CD4-positive, alpha-beta memory T cell (primary cell): ENCODE measurements at regions not wholly inside any gene's neighbourhood (a gene's known extent, or its start where the extent isn't known, plus 50 kb on each side); places are given as distances from the start of the nearest gene placed in this dataset.
A peak's percentile ranks its signal among the peaks of the same experiment; 100 is the strongest.
"Not testable (repeated sequence)": the region's sequence is repeated elsewhere in the genome, so short reads cannot be mapped to it uniquely, and the experiment has no call there.

ENCODE experiments used
- CTCF ChIA-PET: fragments of 350-600 bp; sonication (Branson Sonifier 250); formaldehyde crosslinking; loops from one replicate; lab custom pipeline; 2021; ENCODE audit warnings: inconsistent platforms; ENCODE audit not compliant: partially characterized antibody; lab: Charles Lee
- POLR2A ChIA-PET: fragments of 350-600 bp; sonication (Branson Sonifier 250); formaldehyde crosslinking; loops from one replicate; lab custom pipeline; 2021; ENCODE audit not compliant: partially characterized antibody; lab: Charles Lee
- DNase-seq, 5 donors: peaks; one replicate each; pipeline versions ENCODE4 v3.0.0 to v3.0.0-alpha.2; 2020 to 2022; ENCODE audit warnings: mixed read lengths in 1 of 5
- H3K27ac ChIP-seq: one replicate; pipeline ENCODE4 v1.7.0; 2013; ENCODE audit warnings: low read depth, low read length
- H3K27me3 ChIP-seq: 2 replicates; pipeline ENCODE4 v1.7.0; 2013; ENCODE audit warnings: mild to moderate bottlenecking, low read length, moderate library complexity; ENCODE audit not compliant: insufficient read depth
- H3K36me3 ChIP-seq: 2 replicates; pipeline ENCODE4 v1.7.0; 2013; ENCODE audit warnings: mild to moderate bottlenecking, low read length, moderate library complexity; ENCODE audit not compliant: insufficient read depth
- H3K4me1 ChIP-seq: 2 replicates; pipeline ENCODE4 v1.7.0; 2013; ENCODE audit warnings: mild to moderate bottlenecking, low read length, moderate library complexity; ENCODE audit not compliant: insufficient read depth
- H3K4me3 ChIP-seq, 2 donors: one replicate each; pipeline ENCODE4 v1.7.0; 2013; ENCODE audit warnings: low read length in 2 of 2, mild to moderate bottlenecking in 1 of 2
- H3K9me3 ChIP-seq, 2 donors: one replicate each; pipeline ENCODE4 v1.7.0; 2013; ENCODE audit warnings: low read length in 2 of 2, control low read depth in 1 of 2; ENCODE audit not compliant: control insufficient read depth in 1 of 2
- H3K27ac Mint-ChIP-seq, 7 donors: one replicate each; pipeline ENCODE4 v1.8.0; 2020 to 2021; ENCODE audit warnings: mixed read lengths in 7 of 7, mild to moderate bottlenecking in 6 of 7, inconsistent platforms in 3 of 7, moderate library complexity in 3 of 7
- H3K27me3 Mint-ChIP-seq, 2 donors: one replicate each; pipeline ENCODE4 v1.8.0; 2020 to 2021; ENCODE audit warnings: mixed read lengths in 2 of 2
- H3K36me3 Mint-ChIP-seq, 2 donors: one replicate each; pipeline ENCODE4 v1.8.0; 2020 to 2021; ENCODE audit warnings: mixed read lengths in 2 of 2, inconsistent platforms in 1 of 2, mild to moderate bottlenecking in 1 of 2
- H3K4me1 Mint-ChIP-seq, 4 donors: one replicate each; pipeline ENCODE4 v1.8.0; 2020 to 2021; ENCODE audit warnings: mixed read lengths in 4 of 4, mild to moderate bottlenecking in 1 of 4
- H3K4me3 Mint-ChIP-seq, 8 donors: one replicate each; pipeline ENCODE4 v1.8.0; 2020 to 2021; ENCODE audit warnings: mixed read lengths in 8 of 8, mild to moderate bottlenecking in 7 of 8, moderate library complexity in 6 of 8, inconsistent platforms in 3 of 8
- H3K9me3 Mint-ChIP-seq, 8 donors: one replicate each; pipeline ENCODE4 v1.8.0; 2020 to 2021; ENCODE audit warnings: mixed read lengths in 8 of 8, mild to moderate bottlenecking in 5 of 8, inconsistent platforms in 3 of 8, moderate library complexity in 1 of 8
- intact Hi-C: fragments of 100-400 bp; cut with micrococcal nuclease; formaldehyde crosslinking; loops from one replicate; pipeline ENCODE4 v1.15.1; 2023

- DNase-seq: no peak
- Histone ChIP-seq H3K4me1 (no peaks in the 10 kb centered on the region), H3K9me3 (no peaks in the 10 kb centered on the region), H3K27me3 (no peaks in the 10 kb centered on the region), H3K27ac (no peak overlapping the region), H3K36me3 (no peaks in the 10 kb centered on the region), H3K4me3 (no peak overlapping the region)
- peaks cover 0 to 7% (median 1%) of the 10 kb centered on the region in 8 donors for H3K9me3 Mint-ChIP-seq
- POLR2A ChIA-PET: no interaction called here
- CTCF ChIA-PET: no interaction called here
- no peaks in the 10 kb centered on the region for H3K36me3 Mint-ChIP-seq
- intact Hi-C loops: no loop called here
- no peak overlapping the region for H3K4me3 Mint-ChIP-seq
- H3K27me3 Mint-ChIP-seq: no peaks in the 10 kb centered on the region
- H3K27ac Mint-ChIP-seq: no peak overlapping the region
- H3K4me1 Mint-ChIP-seq: no peaks in the 10 kb centered on the region
Measured at GRCh38 chr9:103193992-103194391, 198.9 kb downstream of the CYLC2 start.

GRCh38 chr9:103203172-103203571, 208.0 kb downstream of the CYLC2 start:
- Mint-ChIP-seq H3K36me3 (no peaks in the 10 kb centered on the region), H3K27ac (no peak overlapping the region), H3K9me3 (peaks cover 0 to 11% (median 0%) of the 10 kb centered on the region in 8 donors), H3K27me3 (no peaks in the 10 kb centered on the region), H3K4me3 (peak overlapping the region in 1 of 8 donors; percentile 18), H3K4me1 (no peaks in the 10 kb centered on the region)
- ChIA-PET CTCF (no interaction called here), POLR2A (no interaction called here)
- DNase-seq: no peak
- no peaks in the 10 kb centered on the region for H3K27me3 ChIP-seq
- H3K9me3 ChIP-seq: peaks cover 0 to 5% of the 10 kb centered on the region in 2 donors
- H3K36me3 ChIP-seq: no peaks in the 10 kb centered on the region
- H3K4me3 ChIP-seq: no peak overlapping the region
- H3K4me1 ChIP-seq: no peaks in the 10 kb centered on the region
- intact Hi-C loops: no loop called here
- H3K27ac ChIP-seq: no peak overlapping the region

- H3K27ac ChIP-seq, DNase-seq, intact Hi-C loops, CTCF ChIA-PET, H3K36me3 Mint-ChIP-seq, H3K27ac Mint-ChIP-seq, POLR2A ChIA-PET, H3K4me1 Mint-ChIP-seq, H3K4me1 ChIP-seq, H3K36me3 ChIP-seq, H3K4me3 ChIP-seq, H3K4me3 Mint-ChIP-seq, H3K27me3 Mint-ChIP-seq, H3K27me3 ChIP-seq: not testable (repeated sequence)
- peaks cover 0 to 13% of the 10 kb centered on the region in 2 donors for H3K9me3 ChIP-seq
- peaks cover 6 to 24% (median 15%) of the 10 kb centered on the region in 8 donors for H3K9me3 Mint-ChIP-seq
Measured at GRCh38 chr9:103205881-103206585, 210.9 kb downstream of the CYLC2 start.

GRCh38 chr9:103210607-103211006, 215.5 kb downstream of the CYLC2 start:
- no peaks in the 10 kb centered on the region for H3K27me3 Mint-ChIP-seq
- no peaks in the 10 kb centered on the region for H3K4me1 ChIP-seq
- no peaks in the 10 kb centered on the region for H3K4me1 Mint-ChIP-seq
- no peaks in the 10 kb centered on the region for H3K36me3 Mint-ChIP-seq
- H3K4me3 ChIP-seq: no peak overlapping the region
- H3K9me3 ChIP-seq: peaks cover 0 to 9% of the 10 kb centered on the region in 2 donors
- ChIA-PET CTCF (no interaction called here), POLR2A (no interaction called here)
- DNase-seq: no peak
- no peaks in the 10 kb centered on the region for H3K36me3 ChIP-seq
- H3K27ac ChIP-seq: no peak overlapping the region
- no peak overlapping the region for H3K4me3 Mint-ChIP-seq
- no peaks in the 10 kb centered on the region for H3K27me3 ChIP-seq
- intact Hi-C loops: no loop called here
- H3K9me3 Mint-ChIP-seq: peaks cover 8 to 34% (median 24%) of the 10 kb centered on the region in 8 donors
- no peak overlapping the region for H3K27ac Mint-ChIP-seq

DNA sequence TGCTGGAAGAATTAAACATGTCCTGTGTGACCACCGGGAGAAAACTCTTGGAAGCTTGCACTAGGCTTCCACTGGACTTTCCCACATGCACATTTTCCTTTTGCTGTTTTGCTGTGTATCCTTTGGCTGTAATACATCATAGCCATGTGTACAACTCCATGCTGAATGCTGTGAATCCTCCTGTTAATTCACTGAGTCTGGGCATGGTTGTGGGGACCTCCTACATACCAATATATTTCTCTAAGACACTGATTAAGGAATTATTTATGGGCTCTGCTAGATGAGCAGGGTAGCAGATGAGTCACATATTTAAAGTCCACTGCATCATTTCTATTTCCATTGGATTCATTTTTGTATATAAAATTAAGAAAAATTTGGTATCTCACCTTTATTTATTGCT, 220.1 kb downstream of the CYLC2 start:
- Histone ChIP-seq H3K27me3 (no peaks in the 10 kb centered on the region), H3K9me3 (peaks cover 0 to 9% of the 10 kb centered on the region in 2 donors), H3K4me3 (no peak overlapping the region), H3K36me3 (no peaks in the 10 kb centered on the region), H3K27ac (no peak overlapping the region), H3K4me1 (no peaks in the 10 kb centered on the region)
- no peaks in the 10 kb centered on the region for H3K27me3 Mint-ChIP-seq
- intact Hi-C loops: no loop called here
- ChIA-PET CTCF (no interaction called here), POLR2A (no interaction called here)
- H3K27ac Mint-ChIP-seq: no peak overlapping the region
- no peak overlapping the region for H3K4me3 Mint-ChIP-seq
- DNase-seq: no peak
- peaks cover 5 to 26% (median 16%) of the 10 kb centered on the region in 8 donors for H3K9me3 Mint-ChIP-seq
- H3K36me3 Mint-ChIP-seq: no peaks in the 10 kb centered on the region
- H3K4me1 Mint-ChIP-seq: no peaks in the 10 kb centered on the region

DNA sequence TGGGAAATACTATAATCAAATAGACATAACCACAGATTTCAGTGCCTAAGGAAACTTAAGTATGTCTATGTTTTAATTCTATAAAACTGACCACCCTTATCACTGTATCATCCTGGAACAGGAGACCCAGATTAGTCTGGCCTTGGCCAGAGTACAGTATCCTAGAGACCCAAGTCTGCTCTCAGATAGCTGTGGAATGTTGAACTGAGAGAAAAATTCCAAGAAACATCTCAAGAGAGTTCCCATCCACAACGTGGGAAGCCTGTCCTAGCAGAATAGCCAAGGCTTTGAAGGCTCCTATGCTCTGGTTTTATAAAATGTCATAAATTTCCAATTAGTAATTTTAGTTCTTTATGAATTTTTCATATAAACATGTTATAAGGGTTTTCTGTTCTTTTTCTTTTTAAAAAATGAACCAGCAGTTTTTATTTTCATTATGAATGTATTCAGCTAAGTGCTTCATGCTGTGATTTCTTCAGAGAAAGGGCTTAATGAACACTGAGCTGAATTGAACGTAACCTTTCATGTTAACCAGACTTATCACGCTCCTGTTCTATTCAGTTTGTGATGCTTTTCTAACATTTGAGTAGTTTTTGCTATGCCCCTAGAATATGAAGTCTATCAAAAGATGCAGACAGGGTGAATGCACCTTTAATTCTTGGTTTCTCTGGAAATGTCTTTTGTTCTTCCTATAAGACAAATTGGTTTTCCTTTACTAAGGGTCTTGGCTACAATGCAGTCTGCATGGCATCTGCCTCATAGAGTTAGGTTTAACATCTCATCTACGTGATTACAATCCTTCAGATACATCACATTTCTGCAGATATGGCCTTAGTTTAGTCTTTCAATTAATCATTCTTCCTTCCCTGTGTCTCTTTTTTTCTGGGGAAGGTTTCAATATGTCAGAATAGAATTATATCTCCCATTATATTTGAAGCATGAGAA, 230.8 kb downstream of the CYLC2 start:
- POLR2A ChIA-PET: no interaction called here
- Histone ChIP-seq H3K27ac (no peak overlapping the region), H3K4me3 (no peak overlapping the region), H3K9me3 (no peaks in the 10 kb centered on the region), H3K27me3 (no peaks in the 10 kb centered on the region), H3K4me1 (no peaks in the 10 kb centered on the region), H3K36me3 (no peaks in the 10 kb centered on the region)
- H3K36me3 Mint-ChIP-seq: no peaks in the 10 kb centered on the region
- no peaks in the 10 kb centered on the region for H3K4me1 Mint-ChIP-seq
- no peak for DNase-seq
- H3K9me3 Mint-ChIP-seq: peaks cover 0 to 3% (median 0%) of the 10 kb centered on the region in 8 donors
- no peaks in the 10 kb centered on the region for H3K27me3 Mint-ChIP-seq
- H3K4me3 Mint-ChIP-seq: no peak overlapping the region
- CTCF ChIA-PET: no interaction called here
- intact Hi-C loops: no loop called here
- no peak overlapping the region for H3K27ac Mint-ChIP-seq

GRCh38 chr9:103226647-103227013, 231.5 kb downstream of the CYLC2 start:
- Histone ChIP-seq H3K27me3 (no peaks in the 10 kb centered on the region), H3K4me1 (no peaks in the 10 kb centered on the region), H3K27ac (no peak overlapping the region), H3K9me3 (no peaks in the 10 kb centered on the region), H3K4me3 (no peak overlapping the region), H3K36me3 (no peaks in the 10 kb centered on the region)
- H3K27me3 Mint-ChIP-seq: no peaks in the 10 kb centered on the region
- no peak overlapping the region for H3K27ac Mint-ChIP-seq
- ChIA-PET CTCF (no interaction called here), POLR2A (no interaction called here)
- peaks cover 0 to 3% (median 1%) of the 10 kb centered on the region in 8 donors for H3K9me3 Mint-ChIP-seq
- no peak for DNase-seq
- H3K4me1 Mint-ChIP-seq: no peaks in the 10 kb centered on the region
- intact Hi-C loops: no loop called here
- H3K36me3 Mint-ChIP-seq: no peaks in the 10 kb centered on the region
- no peak overlapping the region for H3K4me3 Mint-ChIP-seq
